ENCODE measurements at regions not wholly inside any gene's neighbourhood (a gene's known extent, or its start where the extent isn't known, plus 50 kb on each side); places are given as distances from the start of the nearest gene placed in this dataset.

GRCh38 chr18:8477615-8478014 is 131.6 kb upstream of the RAB12 start:
- H3K36me3 ChIP-seq (ENCODE audit: control insufficient read depth in 1 of 2, insufficient read depth in 2 of 2, low read length in 2 of 2) = no peaks in the 10 kb centered on the region
- no peaks in the 10 kb centered on the region for H3K79me2 ChIP-seq (ENCODE audit: insufficient read depth, low read length)
- DNase-seq (ENCODE audit: low read depth, low spot score) = no peak
- H3K4me3 ChIP-seq (replicated peaks in 1 of 2; ENCODE audit: low read depth in 1 of 2, low read length in 2 of 2) = no peak overlapping the region
- CTCF ChIA-PET = interaction anchor here (0.8 kb wide), 1 partner anchor 52 kb away, joined by 3 read pairs; no protein-coding TSS in a partner anchor
- H2AFZ ChIP-seq (ENCODE audit: low read depth, low read length, poor library complexity, severe bottlenecking) = no peak overlapping the region
- H3K27ac ChIP-seq (ENCODE audit: low read depth, low read length) = no peak overlapping the region
- H3K4me2 ChIP-seq (ENCODE audit: low read length) = no peak overlapping the region
- H4K20me1 ChIP-seq (ENCODE audit: insufficient read depth) = no peaks in the 10 kb centered on the region
- H3K9me3 ChIP-seq (ENCODE audit: control insufficient read depth in 1 of 2, insufficient read depth in 1 of 2, low read depth in 1 of 2, low read length in 2 of 2) = no peaks in the 10 kb centered on the region
- no peaks in the 10 kb centered on the region for H3K4me1 ChIP-seq (ENCODE audit: control insufficient read depth in 1 of 2, insufficient read depth in 2 of 2, low read length in 2 of 2)
- POLR2A ChIA-PET = interaction anchor here (0.7 kb wide), 1 partner anchor 1205 kb away, joined by 3 read pairs; no protein-coding TSS in a partner anchor
- RAD21 ChIA-PET (ENCODE audit: low non-redundant PET in 1 of 2, low total read pairs in 2 of 2, uncharacterized antibody in 2 of 2, unreplicated experiment in 2 of 2) = no interaction called here
- TF ChIP-seq JUND (IDR thresholded peaks at IDR 0.05) (no peak), REST (IDR thresholded peaks at IDR 0.05; ENCODE audit: low read depth) (no peak), EZH2phosphoT487 (IDR thresholded peaks at IDR 0.05; ENCODE audit: borderline replicate concordance) (no peak), POLR2AphosphoS5 (IDR thresholded peaks at IDR 0.05; ENCODE audit: low read depth, low read length) (no peak), SP1 (IDR thresholded peaks at IDR 0.05; ENCODE audit: low read depth) (no peak), SIN3A (IDR thresholded peaks at IDR 0.05; ENCODE audit: low read depth) (no peak), CEBPB (IDR thresholded peaks at IDR 0.05; ENCODE audit: low read depth) (no peak), POLR2A (IDR thresholded peaks at IDR 0.05; ENCODE audit: borderline replicate concordance, extremely low read depth, insufficient read depth, insufficient read length) (no peak), RAD21 (IDR thresholded peaks at IDR 0.05; ENCODE audit: low read depth) (no peak), ZNF274 (IDR thresholded peaks at IDR 0.05; ENCODE audit: low read depth, low read length) (no peak), YY1 (IDR thresholded peaks at IDR 0.05; ENCODE audit: extremely low read depth, insufficient replicate concordance, low read depth, low read length) (no peak), EGR1 (IDR thresholded peaks at IDR 0.05; ENCODE audit: low read depth) (no peak), SRF (IDR thresholded peaks at IDR 0.05; ENCODE audit: low read depth) (no peak), TCF7L2 (IDR thresholded peaks at IDR 0.05; ENCODE audit: borderline replicate concordance, extremely low read depth, insufficient read depth, insufficient read length) (no peak), MAX (IDR thresholded peaks at IDR 0.05) (no peak), ZBTB33 (IDR thresholded peaks at IDR 0.05; ENCODE audit: extremely low read depth, insufficient replicate concordance, low read length) (no peak), EZH2 (IDR thresholded peaks at IDR 0.05) (no peak)
- BruUV-seq (replicated peaks) = no TSS peak
- intact Hi-C loops (cut with micrococcal nuclease) = loop anchor here (10.0 kb wide), 1 partner anchor 507 kb away; no protein-coding TSS in a partner anchor
- peaks cover 7% of the 10 kb centered on the region; the same call in 1 of the 2 replicates for H3K27me3 ChIP-seq (ENCODE audit: insufficient read depth, low read length)
- no peak overlapping the region for H3K9ac ChIP-seq (ENCODE audit: low read length)
- no peaks in the 10 kb centered on the region for H3K9me2 ChIP-seq (ENCODE audit: insufficient read depth)
- no peak for ATAC-seq
